ENCODE measurements at regions not wholly inside any gene's neighbourhood (a gene's known extent, or its start where the extent isn't known, plus 50 kb on each side); places are given as distances from the start of the nearest gene placed in this dataset.

DNA sequence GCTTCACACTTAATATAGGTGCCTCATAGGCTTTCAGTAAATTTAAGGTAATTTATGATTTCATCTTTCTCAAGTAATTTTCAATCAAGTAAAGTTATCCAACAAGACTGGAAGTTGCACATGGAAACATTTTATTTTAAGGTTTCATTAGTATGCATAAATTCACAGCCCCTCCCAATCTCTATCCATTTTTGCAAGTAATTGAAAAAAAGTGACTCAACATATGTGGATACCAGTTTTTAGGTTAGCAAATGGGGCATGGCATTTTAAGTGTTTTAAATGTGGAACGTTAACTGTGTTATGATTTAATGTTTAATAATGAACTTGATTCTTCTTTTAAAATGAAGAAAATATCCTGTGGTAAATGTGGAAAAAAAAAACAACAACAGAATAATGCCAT, 532.8 kb downstream of the FOXG1 start:
- Histone ChIP-seq H3K14ac (replicated peaks; ENCODE audit: low read depth, low read length) (no peak overlapping the region), H3K4me3 (ENCODE audit: insufficient read depth, low read depth, low read length) (no peak overlapping the region), H2AFZ (replicated peaks; ENCODE audit: low read length, poor library complexity) (no peak overlapping the region), H3K23ac (ENCODE audit: low read depth, low read length) (no peak overlapping the region), H2BK20ac (ENCODE audit: low read depth, low read length) (no peak overlapping the region), H2AK5ac (ENCODE audit: low read depth, low read length) (no peak overlapping the region), H3K4me2 (ENCODE audit: low read depth, low read length) (no peak overlapping the region), H3K56ac (ENCODE audit: extremely low read depth, insufficient read depth, low read length) (no peak overlapping the region), H4K20me1 (ENCODE audit: insufficient read depth, low read length) (no peaks in the 10 kb centered on the region), H4K5ac (ENCODE audit: low read depth, low read length) (no peak overlapping the region), H3K4ac (ENCODE audit: low read depth, low read length) (no peak overlapping the region), H2BK15ac (ENCODE audit: low read depth, low read length) (no peak overlapping the region), H3K9me3 (ENCODE audit: control insufficient read depth, insufficient read depth, low read length) (peaks cover 5% of the 10 kb centered on the region), H2AK9ac (replicated peaks; ENCODE audit: low read depth, low read length, poor library complexity) (no peak overlapping the region), H3K36me3 (ENCODE audit: control insufficient read depth, insufficient read depth, low read length) (no peaks in the 10 kb centered on the region), H3K79me1 (ENCODE audit: low read depth in 1 of 2, low read length in 2 of 2) (no peaks in the 10 kb centered on the region), H3K27me3 (ENCODE audit: control insufficient read depth, insufficient read depth, low read length) (no peaks in the 10 kb centered on the region), H3K27ac (ENCODE audit: insufficient read depth, low read length) (no peak overlapping the region), H3K9me1 (ENCODE audit: insufficient read depth, low read length) (no peaks in the 10 kb centered on the region), H3K18ac (ENCODE audit: low read depth, low read length) (no peak overlapping the region), H4K8ac (ENCODE audit: low read depth in 2 of 2, low read length in 2 of 2) (no peak overlapping the region), H2BK5ac (ENCODE audit: low read depth, low read length, poor library complexity, severe bottlenecking) (no peak overlapping the region), H3K9ac (ENCODE audit: low read depth, low read length) (no peak overlapping the region), H3K4me1 (ENCODE audit: control insufficient read depth, insufficient read depth, low read length) (no peaks in the 10 kb centered on the region), H2BK120ac (ENCODE audit: low read depth, low read length) (no peak overlapping the region), H4K91ac (ENCODE audit: insufficient read depth, low read depth, low read length) (no peak overlapping the region)
- no peak for ATAC-seq (ENCODE audit: low read depth)
- ChIA-PET POLR2A (ENCODE audit: unreplicated experiment) (no interaction called here), CTCF (interaction anchor here (0.7 kb wide), 1 partner anchor 14 kb away, joined by 3 read pairs; no protein-coding TSS in a partner anchor)
- no peak for TF ChIP-seq FOS (IDR thresholded peaks at IDR 0.05; ENCODE audit: low read depth, low read length)
- TF ChIP-seq ELK1 (IDR thresholded peaks at IDR 0.05; ENCODE audit: borderline replicate concordance, low read depth, low read length), result no peak
- no peak for TF ChIP-seq BHLHE40 (IDR thresholded peaks at IDR 0.05; ENCODE audit: low read depth, low read length)
- no peak for TF ChIP-seq RAD21 (IDR thresholded peaks at IDR 0.05; ENCODE audit: low read length)
- TF ChIP-seq MXI1 (IDR thresholded peaks at IDR 0.05; ENCODE audit: borderline replicate concordance, low read depth, low read length), result no peak
- no peak for TF ChIP-seq USF2 (IDR thresholded peaks at IDR 0.05; ENCODE audit: low read depth, low read length)
- no peak for TF ChIP-seq MAZ (IDR thresholded peaks at IDR 0.05; ENCODE audit: borderline replicate concordance, low read depth, low read length)
- TF ChIP-seq RFX5 (IDR thresholded peaks at IDR 0.05; ENCODE audit: low read depth, low read length), result no peak
- no peak for TF ChIP-seq NFE2L2 (IDR thresholded peaks at IDR 0.05; ENCODE audit: low read depth, low read length)
- TF ChIP-seq, protein P1, sequence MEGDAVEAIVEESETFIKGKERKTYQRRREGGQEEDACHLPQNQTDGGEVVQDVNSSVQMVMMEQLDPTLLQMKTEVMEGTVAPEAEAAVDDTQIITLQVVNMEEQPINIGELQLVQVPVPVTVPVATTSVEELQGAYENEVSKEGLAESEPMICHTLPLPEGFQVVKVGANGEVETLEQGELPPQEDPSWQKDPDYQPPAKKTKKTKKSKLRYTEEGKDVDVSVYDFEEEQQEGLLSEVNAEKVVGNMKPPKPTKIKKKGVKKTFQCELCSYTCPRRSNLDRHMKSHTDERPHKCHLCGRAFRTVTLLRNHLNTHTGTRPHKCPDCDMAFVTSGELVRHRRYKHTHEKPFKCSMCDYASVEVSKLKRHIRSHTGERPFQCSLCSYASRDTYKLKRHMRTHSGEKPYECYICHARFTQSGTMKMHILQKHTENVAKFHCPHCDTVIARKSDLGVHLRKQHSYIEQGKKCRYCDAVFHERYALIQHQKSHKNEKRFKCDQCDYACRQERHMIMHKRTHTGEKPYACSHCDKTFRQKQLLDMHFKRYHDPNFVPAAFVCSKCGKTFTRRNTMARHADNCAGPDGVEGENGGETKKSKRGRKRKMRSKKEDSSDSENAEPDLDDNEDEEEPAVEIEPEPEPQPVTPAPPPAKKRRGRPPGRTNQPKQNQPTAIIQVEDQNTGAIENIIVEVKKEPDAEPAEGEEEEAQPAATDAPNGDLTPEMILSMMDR (conservative IDR thresholded peaks at IDR 0.05; ENCODE audit: low read depth, low read length), result no peak
- TF ChIP-seq CHD1 (IDR thresholded peaks at IDR 0.05; ENCODE audit: low read depth, low read length), result no peak
- no TSS peak for BruUV-seq (replicated peaks)
- intact Hi-C loops (cut with micrococcal nuclease), result no loop called here
- in situ Hi-C loops (cut with MboI; ENCODE audit: low sequenced_read_pairs), result no loop called here
- dilution Hi-C loops (cut with HindIII; ENCODE audit: low sequenced_read_pairs, unreplicated experiment), result no loop called here
- DNase-seq, result no peak
- WGBS, 2 experiments (ENCODE audit: extremely low coverage in 2 of 2, insufficient read length in 1 of 2), result no CpG with 5 or more reads among the region's 1 CpG

Data from IMR-90 (cell line).